Neutrophil (primary cell): ENCODE measurements at regions not wholly inside any gene's neighbourhood (a gene's known extent, or its start where the extent isn't known, plus 50 kb on each side); places are given as distances from the start of the nearest gene placed in this dataset.

ENCODE experiments used
- H3K27ac ChIP-seq: fragments of 200-600 bp; sonication (generic); 2 replicates; pipeline ENCODE4 v1.5.1; 2016; ENCODE audit warnings: mild to moderate bottlenecking, moderate library complexity
- H3K27me3 ChIP-seq: fragments of 200-600 bp; sonication (generic); 2 replicates; pipeline ENCODE4 v1.6.0; 2016; ENCODE audit warnings: mild to moderate bottlenecking
- H3K36me3 ChIP-seq: fragments of 200-600 bp; sonication (generic); 2 replicates; pipeline ENCODE4 v1.5.1; 2017
- H3K4me1 ChIP-seq, 2 experiments: fragments of 200-600 bp in 1 of 2; sonication (generic) in 1 of 2; 1 replicate in 1 of 2; 2 replicates in 1 of 2; pipeline versions ENCODE4 v1.5.1 to v1.6.1; 2013 to 2016; ENCODE audit warnings: low read depth in 1 of 2, low read length in 1 of 2, mild to moderate bottlenecking in 1 of 2, moderate library complexity in 1 of 2; ENCODE audit not compliant: control insufficient read depth in 1 of 2, insufficient read depth in 1 of 2
- H3K4me3 ChIP-seq, 2 experiments: fragments of 200-600 bp in 1 of 2; sonication (generic) in 1 of 2; 1 replicate in 1 of 2; 2 replicates in 1 of 2; pipeline ENCODE4 v1.5.1; 2013 to 2016; ENCODE audit warnings: low read depth in 1 of 2, low read length in 1 of 2, mild to moderate bottlenecking in 1 of 2, moderate library complexity in 1 of 2
- H3K9me3 ChIP-seq: fragments of 200-600 bp; sonication (generic); 2 replicates; pipeline ENCODE4 v1.5.1; 2016
- CTCF ChIP-seq: fragments of 200-600 bp; sonication (generic); IDR thresholded peaks from 2 replicates; pipeline ENCODE4 v1.5.1; 2016; ENCODE audit warnings: antibody characterized with exemption

- Histone ChIP-seq H3K4me1 (no peaks in the 10 kb centered on the region), H3K4me3 (no peak overlapping the region), H3K27me3 (no peaks in the 10 kb centered on the region), H3K36me3 (no peaks in the 10 kb centered on the region), H3K27ac (no peak overlapping the region), H3K9me3 (no peaks in the 10 kb centered on the region)
- TF ChIP-seq CTCF = no peak
These were observed 112.5 kb upstream of the PHACTR3 start for GRCh38 chr20:59491884-59492283.

- TF ChIP-seq CTCF = no peak
- Histone ChIP-seq H3K27me3 (no peaks in the 10 kb centered on the region), H3K9me3 (no peaks in the 10 kb centered on the region), H3K4me3 (no peak overlapping the region), H3K27ac (no peak overlapping the region), H3K4me1 (no peaks in the 10 kb centered on the region), H3K36me3 (no peaks in the 10 kb centered on the region)
These were observed 110.4 kb upstream of the PHACTR3 start for GRCh38 chr20:59493926-59494325.

- no peak for TF ChIP-seq CTCF
- Histone ChIP-seq H3K36me3 (no peaks in the 10 kb centered on the region), H3K27ac (no peak overlapping the region), H3K27me3 (peaks cover 1% of the 10 kb centered on the region), H3K9me3 (no peaks in the 10 kb centered on the region), H3K4me1 (no peaks in the 10 kb centered on the region), H3K4me3 (no peak overlapping the region)
These were observed 109.2 kb upstream of the PHACTR3 start for GRCh38 chr20:59495166-59495565.

GRCh38 chr20:59495894-59496510 lies 108.3 kb upstream of the PHACTR3 start:
- no peak overlapping the region for H3K27ac ChIP-seq
- TF ChIP-seq CTCF = peak; percentile 11
- peaks cover 4% of the 10 kb centered on the region for H3K27me3 ChIP-seq

GRCh38 chr20:59498291-59498690 lies 106.0 kb upstream of the PHACTR3 start:
- TF ChIP-seq CTCF = no peak
- Histone ChIP-seq H3K4me1 (no peaks in the 10 kb centered on the region), H3K27ac (no peak overlapping the region), H3K4me3 (no peak overlapping the region), H3K9me3 (no peaks in the 10 kb centered on the region), H3K27me3 (peaks cover 4% of the 10 kb centered on the region), H3K36me3 (no peaks in the 10 kb centered on the region)

More at GRCh38 chr20:59495894-59496510, 108.3 kb upstream of the PHACTR3 start:
- Histone ChIP-seq H3K9me3 (no peaks in the 10 kb centered on the region), H3K4me3 (no peak overlapping the region), H3K36me3 (no peaks in the 10 kb centered on the region), H3K4me1 (no peaks in the 10 kb centered on the region)
